ENCODE measurements at regions not wholly inside any gene's neighbourhood (a gene's known extent, or its start where the extent isn't known, plus 50 kb on each side); places are given as distances from the start of the nearest gene placed in this dataset.
"Not testable (repeated sequence)": the region's sequence is repeated elsewhere in the genome, so short reads cannot be mapped to it uniquely, and the experiment has no call there.

GRCh38 chr16:29169295-29169994, 184.6 kb downstream of the LAT start:
- H3K36me3 ChIP-seq (ENCODE audit: insufficient read depth, low read length); H3K27me3 ChIP-seq (ENCODE audit: insufficient read depth, low read length, poor library complexity, severe bottlenecking); H3K9me3 ChIP-seq (ENCODE audit: insufficient read depth, low read depth, low read length); H3K9me2 ChIP-seq (replicated peaks; ENCODE audit: low read depth, low read length); H3K4me1 ChIP-seq (ENCODE audit: insufficient read depth, low read length, poor library complexity, severe bottlenecking); H3K4me3 ChIP-seq (ENCODE audit: low read length, poor library complexity, severe bottlenecking); H2AFZ ChIP-seq (ENCODE audit: low read length); H4K20me1 ChIP-seq (ENCODE audit: insufficient read depth, low read length, poor library complexity, severe bottlenecking); H3K4me2 ChIP-seq (ENCODE audit: low read depth, low read length, poor library complexity, severe bottlenecking); H3F3A ChIP-seq (ENCODE audit: low read depth); H3K79me2 ChIP-seq (ENCODE audit: insufficient read depth, low read length); H3K9ac ChIP-seq (ENCODE audit: low read depth, low read length, poor library complexity, severe bottlenecking): not testable (repeated sequence)

GRCh38 chr16:29168515-29169259, 183.8 kb downstream of the LAT start:
- not testable (repeated sequence) for H3K9me2 ChIP-seq (replicated peaks; ENCODE audit: low read depth, low read length); H3K9me3 ChIP-seq (ENCODE audit: insufficient read depth, low read depth, low read length); H2AFZ ChIP-seq (ENCODE audit: low read length); H3K27me3 ChIP-seq (ENCODE audit: insufficient read depth, low read length, poor library complexity, severe bottlenecking); H3K4me1 ChIP-seq (ENCODE audit: insufficient read depth, low read length, poor library complexity, severe bottlenecking); H3K4me2 ChIP-seq (ENCODE audit: low read depth, low read length, poor library complexity, severe bottlenecking); H3K79me2 ChIP-seq (ENCODE audit: insufficient read depth, low read length); H3K9ac ChIP-seq (ENCODE audit: low read depth, low read length, poor library complexity, severe bottlenecking); H3F3A ChIP-seq (ENCODE audit: low read depth); H3K36me3 ChIP-seq (ENCODE audit: insufficient read depth, low read length); H3K4me3 ChIP-seq (ENCODE audit: low read length, poor library complexity, severe bottlenecking); H4K20me1 ChIP-seq (ENCODE audit: insufficient read depth, low read length, poor library complexity, severe bottlenecking)

GRCh38 chr16:29164442-29165089, 179.7 kb downstream of the LAT start:
- H2AFZ ChIP-seq (ENCODE audit: low read length); H3K4me3 ChIP-seq (ENCODE audit: low read length, poor library complexity, severe bottlenecking); H3K9me2 ChIP-seq (replicated peaks; ENCODE audit: low read depth, low read length); H3K4me2 ChIP-seq (ENCODE audit: low read depth, low read length, poor library complexity, severe bottlenecking); H3K36me3 ChIP-seq (ENCODE audit: insufficient read depth, low read length); H3K79me2 ChIP-seq (ENCODE audit: insufficient read depth, low read length); H3K9me3 ChIP-seq (ENCODE audit: insufficient read depth, low read depth, low read length); H3F3A ChIP-seq (ENCODE audit: low read depth); H4K20me1 ChIP-seq (ENCODE audit: insufficient read depth, low read length, poor library complexity, severe bottlenecking); H3K27me3 ChIP-seq (ENCODE audit: insufficient read depth, low read length, poor library complexity, severe bottlenecking); H3K9ac ChIP-seq (ENCODE audit: low read depth, low read length, poor library complexity, severe bottlenecking); H3K4me1 ChIP-seq (ENCODE audit: insufficient read depth, low read length, poor library complexity, severe bottlenecking): not testable (repeated sequence)

- H3K4me3 ChIP-seq (ENCODE audit: low read length, poor library complexity, severe bottlenecking); H3K36me3 ChIP-seq (ENCODE audit: insufficient read depth, low read length); H3K79me2 ChIP-seq (ENCODE audit: insufficient read depth, low read length); H2AFZ ChIP-seq (ENCODE audit: low read length); H3K9ac ChIP-seq (ENCODE audit: low read depth, low read length, poor library complexity, severe bottlenecking); H3F3A ChIP-seq (ENCODE audit: low read depth); H3K9me3 ChIP-seq (ENCODE audit: insufficient read depth, low read depth, low read length); H3K9me2 ChIP-seq (replicated peaks; ENCODE audit: low read depth, low read length); H4K20me1 ChIP-seq (ENCODE audit: insufficient read depth, low read length, poor library complexity, severe bottlenecking); H3K4me2 ChIP-seq (ENCODE audit: low read depth, low read length, poor library complexity, severe bottlenecking); H3K4me1 ChIP-seq (ENCODE audit: insufficient read depth, low read length, poor library complexity, severe bottlenecking); H3K27me3 ChIP-seq (ENCODE audit: insufficient read depth, low read length, poor library complexity, severe bottlenecking): not testable (repeated sequence)
Measured at GRCh38 chr16:29160171-29160570, 175.3 kb downstream of the LAT start.

- not testable (repeated sequence) for H3K9me3 ChIP-seq (ENCODE audit: insufficient read depth, low read depth, low read length); H3F3A ChIP-seq (ENCODE audit: low read depth); H3K9me2 ChIP-seq (replicated peaks; ENCODE audit: low read depth, low read length); H3K79me2 ChIP-seq (ENCODE audit: insufficient read depth, low read length); H3K4me2 ChIP-seq (ENCODE audit: low read depth, low read length, poor library complexity, severe bottlenecking); H3K36me3 ChIP-seq (ENCODE audit: insufficient read depth, low read length); H2AFZ ChIP-seq (ENCODE audit: low read length); H3K27me3 ChIP-seq (ENCODE audit: insufficient read depth, low read length, poor library complexity, severe bottlenecking); H4K20me1 ChIP-seq (ENCODE audit: insufficient read depth, low read length, poor library complexity, severe bottlenecking); H3K4me1 ChIP-seq (ENCODE audit: insufficient read depth, low read length, poor library complexity, severe bottlenecking); H3K9ac ChIP-seq (ENCODE audit: low read depth, low read length, poor library complexity, severe bottlenecking); H3K4me3 ChIP-seq (ENCODE audit: low read length, poor library complexity, severe bottlenecking)
Measured at GRCh38 chr16:29159603-29160002, 174.8 kb downstream of the LAT start.

All from Loucy (cell line).